ENCODE measurements at regions not wholly inside any gene's neighbourhood (a gene's known extent, or its start where the extent isn't known, plus 50 kb on each side); places are given as distances from the start of the nearest gene placed in this dataset.

DNA sequence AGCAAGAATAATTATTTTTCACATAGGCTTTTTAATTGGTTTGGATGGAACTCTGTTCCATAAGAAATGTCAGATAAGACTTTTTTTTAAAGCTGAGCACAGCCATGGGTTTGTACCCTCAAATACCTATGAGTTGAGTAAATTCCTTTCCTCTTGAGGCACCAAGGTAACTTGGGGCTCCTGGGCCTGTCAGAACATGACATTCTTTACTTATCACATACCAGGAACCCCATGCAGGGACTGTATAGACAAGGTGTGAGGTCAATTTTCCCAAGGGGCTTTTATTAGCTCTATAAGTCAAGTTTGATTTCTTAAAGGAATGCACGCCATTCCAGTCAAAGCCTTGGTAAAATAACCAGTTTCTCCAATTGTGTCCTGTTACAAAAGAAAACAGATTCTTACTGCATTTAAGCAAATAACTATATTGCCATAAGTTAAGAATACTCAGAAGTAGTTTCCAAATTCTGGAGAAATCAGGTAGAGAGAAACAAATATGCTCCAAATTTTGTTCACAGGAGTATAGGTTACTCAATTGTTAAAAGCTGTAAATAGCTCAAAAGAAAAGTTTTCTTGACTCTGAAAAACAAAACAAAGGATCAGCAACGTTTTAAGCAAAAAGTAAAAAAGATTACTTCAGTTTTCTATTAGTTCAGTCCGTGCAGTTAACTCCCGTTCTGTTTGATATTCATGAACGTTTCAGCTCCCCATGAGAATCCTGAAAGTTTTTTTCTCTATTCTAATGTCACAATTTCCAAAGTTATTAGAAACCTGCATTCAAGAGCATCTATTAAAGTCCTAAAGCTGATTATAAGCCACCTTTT lies 167.5 kb upstream of the NAMPT start:
- TF ChIP-seq, protein P1, sequence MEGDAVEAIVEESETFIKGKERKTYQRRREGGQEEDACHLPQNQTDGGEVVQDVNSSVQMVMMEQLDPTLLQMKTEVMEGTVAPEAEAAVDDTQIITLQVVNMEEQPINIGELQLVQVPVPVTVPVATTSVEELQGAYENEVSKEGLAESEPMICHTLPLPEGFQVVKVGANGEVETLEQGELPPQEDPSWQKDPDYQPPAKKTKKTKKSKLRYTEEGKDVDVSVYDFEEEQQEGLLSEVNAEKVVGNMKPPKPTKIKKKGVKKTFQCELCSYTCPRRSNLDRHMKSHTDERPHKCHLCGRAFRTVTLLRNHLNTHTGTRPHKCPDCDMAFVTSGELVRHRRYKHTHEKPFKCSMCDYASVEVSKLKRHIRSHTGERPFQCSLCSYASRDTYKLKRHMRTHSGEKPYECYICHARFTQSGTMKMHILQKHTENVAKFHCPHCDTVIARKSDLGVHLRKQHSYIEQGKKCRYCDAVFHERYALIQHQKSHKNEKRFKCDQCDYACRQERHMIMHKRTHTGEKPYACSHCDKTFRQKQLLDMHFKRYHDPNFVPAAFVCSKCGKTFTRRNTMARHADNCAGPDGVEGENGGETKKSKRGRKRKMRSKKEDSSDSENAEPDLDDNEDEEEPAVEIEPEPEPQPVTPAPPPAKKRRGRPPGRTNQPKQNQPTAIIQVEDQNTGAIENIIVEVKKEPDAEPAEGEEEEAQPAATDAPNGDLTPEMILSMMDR (IDR thresholded peaks at IDR 0.05) = no peak
- TF ChIP-seq POLR2A (IDR thresholded peaks at IDR 0.05) = no peak

All from body of pancreas (tissue), 4 donors.